Mesendoderm (in vitro differentiated cells): ENCODE measurements at regions not wholly inside any gene's neighbourhood (a gene's known extent, or its start where the extent isn't known, plus 50 kb on each side); places are given as distances from the start of the nearest gene placed in this dataset.

ENCODE experiments used
- DNase-seq: peaks from one replicate; pipeline ENCODE4 v3.0.0; 2013
- H2AK5ac ChIP-seq: 2 replicates; pipeline ENCODE4 v1.6.1; 2013; ENCODE audit warnings: low read length, inconsistent platforms
- H2BK120ac ChIP-seq: 2 replicates; pipeline ENCODE4 v1.6.1; 2013; ENCODE audit warnings: low read depth, mild to moderate bottlenecking, low read length, moderate library complexity, mixed read lengths
- H2BK15ac ChIP-seq: replicated peaks from 2 replicates; pipeline ENCODE4 v1.6.1; 2013; ENCODE audit warnings: low read depth, mild to moderate bottlenecking, moderate library complexity
- H2BK5ac ChIP-seq: 2 replicates; pipeline ENCODE4 v1.6.1; 2013; ENCODE audit warnings: low read length, inconsistent platforms
- H3K18ac ChIP-seq: 2 replicates; pipeline ENCODE4 v1.6.1; 2013; ENCODE audit warnings: mild to moderate bottlenecking, low read length, mixed read lengths
- H3K23ac ChIP-seq: one replicate; pipeline ENCODE4 v1.6.1; 2013; ENCODE audit warnings: low read length
- H3K27ac ChIP-seq: 2 replicates; pipeline ENCODE4 v1.5.1; 2013; ENCODE audit warnings: low read depth, mild to moderate bottlenecking, inconsistent platforms, low read length, moderate library complexity
- H3K27me3 ChIP-seq: 2 replicates; pipeline ENCODE4 v1.6.1; 2013; ENCODE audit warnings: low read length, control low read depth, mild to moderate bottlenecking, inconsistent platforms; ENCODE audit not compliant: insufficient read depth, poor library complexity
- H3K36me3 ChIP-seq: 2 replicates; pipeline ENCODE4 v1.6.1; 2013; ENCODE audit warnings: low read length, inconsistent platforms; ENCODE audit not compliant: control insufficient read depth, insufficient read depth
- H3K4ac ChIP-seq: one replicate; pipeline ENCODE4 v1.6.1; 2013; ENCODE audit warnings: low read depth, mild to moderate bottlenecking, low read length, moderate library complexity
- H3K4me1 ChIP-seq: 2 replicates; pipeline ENCODE4 v1.6.1; 2013; ENCODE audit warnings: low read depth, low read length, inconsistent platforms; ENCODE audit not compliant: control insufficient read depth
- H3K4me2 ChIP-seq: 2 replicates; pipeline ENCODE4 v1.6.1; 2013; ENCODE audit warnings: low read length
- H3K4me3 ChIP-seq: 2 replicates; pipeline ENCODE4 v1.5.1; 2013; ENCODE audit warnings: mild to moderate bottlenecking, low read length
- H3K56ac ChIP-seq: one replicate; pipeline ENCODE4 v1.6.1; 2013; ENCODE audit warnings: low read length
- H3K79me1 ChIP-seq: 2 replicates; pipeline ENCODE4 v1.6.1; 2013; ENCODE audit warnings: low read length, inconsistent platforms
- H3K79me2 ChIP-seq: 2 replicates; pipeline ENCODE4 v1.6.1; 2013; ENCODE audit warnings: mild to moderate bottlenecking, low read length; ENCODE audit not compliant: control insufficient read depth, insufficient read depth
- H3K9ac ChIP-seq: 2 replicates; pipeline ENCODE4 v1.6.1; 2013; ENCODE audit warnings: low read length, inconsistent platforms
- H4K5ac ChIP-seq: one replicate; pipeline ENCODE4 v1.6.1; 2013; ENCODE audit warnings: low read length
- H4K8ac ChIP-seq: one replicate; pipeline ENCODE4 v1.6.1; 2013; ENCODE audit warnings: low read depth, mild to moderate bottlenecking, control low read depth, low read length, moderate library complexity
- WGBS: extraction: QIAGEN DNeasy Blood & Tissue Kit; methylation state at CpG from one replicate; pipeline ENCODE4 v1.1.7; 2013; ENCODE audit warnings: low lambda C conversion rate, missing lambda C conversion rate; ENCODE audit not compliant: insufficient coverage; ENCODE audit errors: extremely low coverage; 5-methylcytosine and 5-hydroxymethylcytosine counted together

GRCh38 chr11:80104191-80104590 is 663.4 kb upstream of the TENM4 start:
- Histone ChIP-seq H3K4me1 (no peaks in the 10 kb centered on the region), H3K4me2 (no peak overlapping the region), H3K79me2 (no peaks in the 10 kb centered on the region), H3K79me1 (no peaks in the 10 kb centered on the region), H4K5ac (no peak overlapping the region), H2BK5ac (no peak overlapping the region), H3K23ac (no peak overlapping the region), H2BK15ac (no peak overlapping the region), H2BK120ac (no peak overlapping the region), H3K18ac (no peak overlapping the region), H3K9ac (no peak overlapping the region), H2AK5ac (no peak overlapping the region), H3K4me3 (no peak overlapping the region), H3K27ac (no peak overlapping the region), H3K4ac (no peak overlapping the region), H4K8ac (no peak overlapping the region), H3K36me3 (no peaks in the 10 kb centered on the region), H3K56ac (no peak overlapping the region), H3K27me3 (no peaks in the 10 kb centered on the region)
- no CpG with 5 or more reads among the region's 4 CpGs for WGBS
- no peak for DNase-seq

- Histone ChIP-seq H4K5ac (no peak overlapping the region), H4K8ac (no peak overlapping the region), H3K4me1 (no peaks in the 10 kb centered on the region), H2BK5ac (no peak overlapping the region), H3K27me3 (no peaks in the 10 kb centered on the region), H3K4ac (no peak overlapping the region), H3K4me2 (no peak overlapping the region), H3K9ac (no peak overlapping the region), H3K56ac (no peak overlapping the region), H2BK15ac (no peak overlapping the region), H3K27ac (no peak overlapping the region), H3K4me3 (no peak overlapping the region), H3K79me1 (no peaks in the 10 kb centered on the region), H3K36me3 (no peaks in the 10 kb centered on the region), H3K23ac (no peak overlapping the region), H2BK120ac (no peak overlapping the region), H3K18ac (no peak overlapping the region), H3K79me2 (no peaks in the 10 kb centered on the region), H2AK5ac (no peak overlapping the region)
- WGBS: no CpG with 5 or more reads among the region's 4 CpGs
- peak; percentile 13 for DNase-seq
Observed at GRCh38 chr11:80103142-80103859, 662.5 kb upstream of the TENM4 start.

GRCh38 chr11:80097146-80097545 is 656.3 kb upstream of the TENM4 start:
- Histone ChIP-seq H3K4me2 (no peak overlapping the region), H3K27me3 (no peaks in the 10 kb centered on the region), H3K27ac (no peak overlapping the region), H3K79me1 (no peaks in the 10 kb centered on the region), H4K8ac (no peak overlapping the region), H3K36me3 (no peaks in the 10 kb centered on the region), H4K5ac (no peak overlapping the region), H2BK120ac (no peak overlapping the region), H3K18ac (no peak overlapping the region), H3K4ac (no peak overlapping the region), H2BK5ac (no peak overlapping the region), H3K4me1 (no peaks in the 10 kb centered on the region), H2AK5ac (no peak overlapping the region), H3K9ac (no peak overlapping the region), H3K56ac (no peak overlapping the region), H3K23ac (no peak overlapping the region), H3K79me2 (no peaks in the 10 kb centered on the region), H3K4me3 (no peak overlapping the region), H2BK15ac (no peak overlapping the region)
- no peak for DNase-seq
- WGBS: no CpG with 5 or more reads among the region's 4 CpGs

- H3K23ac ChIP-seq: no peak overlapping the region
- H3K36me3 ChIP-seq: no peaks in the 10 kb centered on the region
- WGBS: no CpG with 5 or more reads among the region's 3 CpGs
Observed at GRCh38 chr11:80096736-80097135, 655.9 kb upstream of the TENM4 start.

GRCh38 chr11:80086496-80087055 is 645.7 kb upstream of the TENM4 start:
- Histone ChIP-seq H3K4me2 (no peak overlapping the region), H3K27me3 (no peaks in the 10 kb centered on the region), H3K18ac (no peak overlapping the region), H3K79me1 (no peaks in the 10 kb centered on the region), H3K4ac (no peak overlapping the region), H4K5ac (no peak overlapping the region), H3K9ac (no peak overlapping the region), H2BK15ac (no peak overlapping the region), H2BK5ac (no peak overlapping the region), H2AK5ac (no peak overlapping the region), H3K79me2 (no peaks in the 10 kb centered on the region), H3K23ac (no peak overlapping the region), H2BK120ac (no peak overlapping the region), H3K36me3 (no peaks in the 10 kb centered on the region), H3K56ac (no peak overlapping the region), H4K8ac (no peak overlapping the region), H3K4me3 (no peak overlapping the region), H3K4me1 (peaks cover 2% of the 10 kb centered on the region), H3K27ac (no peak overlapping the region)
- DNase-seq: no peak
- WGBS: no CpG with 5 or more reads among the region's 1 CpG

More at GRCh38 chr11:80096736-80097135, 655.9 kb upstream of the TENM4 start:
- no peak overlapping the region for H3K4me2 ChIP-seq
- no peak overlapping the region for H2AK5ac ChIP-seq
- DNase-seq: no peak
- H2BK120ac ChIP-seq: no peak overlapping the region
- H3K79me1 ChIP-seq: no peaks in the 10 kb centered on the region
- H3K56ac ChIP-seq: no peak overlapping the region
- H3K18ac ChIP-seq: no peak overlapping the region
- no peak overlapping the region for H3K4me3 ChIP-seq
- no peak overlapping the region for H2BK15ac ChIP-seq
- H3K79me2 ChIP-seq: no peaks in the 10 kb centered on the region
- H3K4me1 ChIP-seq: no peaks in the 10 kb centered on the region
- H3K9ac ChIP-seq: no peak overlapping the region
- no peak overlapping the region for H4K5ac ChIP-seq
- H3K4ac ChIP-seq: no peak overlapping the region
- H2BK5ac ChIP-seq: no peak overlapping the region
- no peak overlapping the region for H3K27ac ChIP-seq
- H4K8ac ChIP-seq: no peak overlapping the region
- no peaks in the 10 kb centered on the region for H3K27me3 ChIP-seq

- no CpG with 5 or more reads among the region's 2 CpGs for WGBS
- H3K27ac ChIP-seq: no peak overlapping the region
- H3K36me3 ChIP-seq: no peaks in the 10 kb centered on the region
- no peaks in the 10 kb centered on the region for H3K79me2 ChIP-seq
- no peak overlapping the region for H3K4ac ChIP-seq
- H3K23ac ChIP-seq: no peak overlapping the region
- H3K18ac ChIP-seq: no peak overlapping the region
- H4K5ac ChIP-seq: no peak overlapping the region
- peaks cover 2% of the 10 kb centered on the region for H3K4me1 ChIP-seq
- H3K4me3 ChIP-seq: no peak overlapping the region
- no peak for DNase-seq
- H3K9ac ChIP-seq: no peak overlapping the region
- no peak overlapping the region for H2BK15ac ChIP-seq
- no peaks in the 10 kb centered on the region for H3K79me1 ChIP-seq
- H2BK120ac ChIP-seq: no peak overlapping the region
- no peak overlapping the region for H2AK5ac ChIP-seq
- no peak overlapping the region for H4K8ac ChIP-seq
- H3K27me3 ChIP-seq: no peaks in the 10 kb centered on the region
- H3K56ac ChIP-seq: no peak overlapping the region
- no peak overlapping the region for H3K4me2 ChIP-seq
- H2BK5ac ChIP-seq: no peak overlapping the region
Observed at GRCh38 chr11:80085563-80085962, 644.7 kb upstream of the TENM4 start.
